H1 (cell line): ENCODE measurements at regions not wholly inside any gene's neighbourhood (a gene's known extent, or its start where the extent isn't known, plus 50 kb on each side); places are given as distances from the start of the nearest gene placed in this dataset.

Experiments
- CHD7 ChIP-seq: fragments of 300-600 bp; sonication (generic); IDR thresholded peaks from 2 replicates; pipeline ENCODE4 v1.7.1; 2012; ENCODE audit warnings: low read length, moderate library complexity, mild to moderate bottlenecking, inconsistent platforms; ENCODE audit not compliant: insufficient replicate concordance
- EZH2 ChIP-seq: fragments of 200-600 bp; sonication (generic); IDR thresholded peaks from 2 replicates; pipeline ENCODE4 v1.7.1; 2012; ENCODE audit warnings: low read depth, mild to moderate bottlenecking, moderate library complexity, low read length, inconsistent platforms; ENCODE audit not compliant: severe bottlenecking
- GTF2F1 ChIP-seq: IDR thresholded peaks from 2 replicates; pipeline ENCODE4 v1.6.1; 2012; ENCODE audit warnings: low read depth, low read length, improper control_type of control experiment, borderline replicate concordance
- HDAC6 ChIP-seq: IDR thresholded peaks from one replicate; pipeline ENCODE4 v1.7.1; 2012; ENCODE audit warnings: low read depth, mild to moderate bottlenecking, inconsistent platforms, low read length, moderate library complexity
- JUND ChIP-seq: IDR thresholded peaks from 2 replicates; pipeline ENCODE4 v1.6.1; 2011; ENCODE audit warnings: mild to moderate bottlenecking, improper control_type of control experiment, low read length
- KDM1A ChIP-seq: fragments of 200-600, 300-600 bp; sonication (generic); IDR thresholded peaks from 2 replicates; pipeline ENCODE4 v1.7.1; 2016; ENCODE audit warnings: mild to moderate bottlenecking, low read length, borderline replicate concordance
- MAFK ChIP-seq: IDR thresholded peaks from 2 replicates; pipeline ENCODE4 v1.6.1; 2012; ENCODE audit warnings: low read depth, mild to moderate bottlenecking, improper control_type of control experiment, low read length
- SP2 ChIP-seq: IDR thresholded peaks from 2 replicates; pipeline ENCODE4 v1.6.1; 2012; ENCODE audit warnings: mild to moderate bottlenecking, low read length, inconsistent platforms

GRCh38 chr16:9257843-9258242 is 166.4 kb downstream of the HAPSTR1 start (continued):
- TF ChIP-seq CHD7 (no peak), GTF2F1 (no peak), KDM1A (no peak), JUND (no peak), MAFK (no peak), EZH2 (no peak), HDAC6 (no peak), SP2 (no peak)
